HL-60 (cell line): ENCODE measurements at regions not wholly inside any gene's neighbourhood (a gene's known extent, or its start where the extent isn't known, plus 50 kb on each side); places are given as distances from the start of the nearest gene placed in this dataset.
"Not testable (repeated sequence)": the region's sequence is repeated elsewhere in the genome, so short reads cannot be mapped to it uniquely, and the experiment has no call there.

ENCODE experiments used
- DNase-seq, 2 experiments: peaks; one replicate each; pipeline ENCODE4 v3.0.0-alpha.2; 2010 to 2020; ENCODE audit warnings: low read depth in 1 of 2, low spot score in 1 of 2
- H3K27ac ChIP-seq: fragments of 250-450 bp; sonication (Bioruptor Pico); replicated peaks from 2 replicates; pipeline ENCODE4 v1.5.1; 2020; ENCODE audit warnings: mild to moderate bottlenecking, moderate library complexity
- H3K27me3 ChIP-seq: fragments of 250-450 bp; sonication (Bioruptor Pico); 2 replicates; pipeline ENCODE4 v1.5.1; 2021; ENCODE audit warnings: mild to moderate bottlenecking, moderate library complexity; ENCODE audit not compliant: insufficient read depth, poor library complexity, severe bottlenecking
- H3K4me3 ChIP-seq: replicated peaks from 2 replicates; pipeline ENCODE4 v1.5.1; 2011; ENCODE audit warnings: mild to moderate bottlenecking, control low read depth, low read length; ENCODE audit not compliant: insufficient read depth
- CTCF ChIP-seq: IDR thresholded peaks from one replicate; pipeline ENCODE4 v1.5.1; 2011; ENCODE audit warnings: low read length, control low read depth, inconsistent platforms; ENCODE audit not compliant: insufficient read depth
- GABPA ChIP-seq: IDR thresholded peaks from 2 replicates; pipeline ENCODE4 v1.6.1; 2012; ENCODE audit warnings: low read depth
- POLR2AphosphoS5 ChIP-seq: IDR thresholded peaks from 2 replicates; pipeline ENCODE4 v1.6.1; 2012; ENCODE audit warnings: low read depth
- REST ChIP-seq: IDR thresholded peaks from 2 replicates; pipeline ENCODE4 v1.6.1; 2012; ENCODE audit warnings: low read depth; ENCODE audit not compliant: insufficient replicate concordance
- SPI1 ChIP-seq: IDR thresholded peaks from 2 replicates; pipeline ENCODE4 v1.6.1; 2012; ENCODE audit warnings: low read depth, mild to moderate bottlenecking, borderline replicate concordance

- DNase-seq = no peak
- no peak overlapping the region for H3K4me3 ChIP-seq
- H3K27ac ChIP-seq = no peak overlapping the region
- H3K27me3 ChIP-seq = no peaks in the 10 kb centered on the region
- TF ChIP-seq CTCF = no peak
These were observed 60.9 kb downstream of the ADRB2 start for GRCh38 chr5:148887123-148887881.

- H3K4me3 ChIP-seq, H3K27me3 ChIP-seq, DNase-seq, H3K27ac ChIP-seq: not testable (repeated sequence)
These were observed 63.5 kb downstream of the ADRB2 start for GRCh38 chr5:148889936-148890335.

GRCh38 chr5:148895441-148895840 lies 69.0 kb downstream of the ADRB2 start:
- not testable (repeated sequence) for DNase-seq, H3K27me3 ChIP-seq, H3K4me3 ChIP-seq, H3K27ac ChIP-seq
- TF ChIP-seq SPI1 = peak; percentile 30; the same call in 1 of the 2 replicates

GRCh38 chr5:148897842-148898241 lies 71.4 kb downstream of the ADRB2 start:
- DNase-seq = no peak

More at GRCh38 chr5:148897842-148898241, 71.4 kb downstream of the ADRB2 start:
- TF ChIP-seq POLR2AphosphoS5 = no peak
- TF ChIP-seq SPI1 = no peak
- no peak for TF ChIP-seq GABPA
- TF ChIP-seq REST = no peak
- TF ChIP-seq CTCF = no peak
- no peaks in the 10 kb centered on the region for H3K27me3 ChIP-seq
- H3K4me3 ChIP-seq = no peak overlapping the region
- no peak overlapping the region for H3K27ac ChIP-seq
